PFSK-1 (cell line): ENCODE measurements at regions not wholly inside any gene's neighbourhood (a gene's known extent, or its start where the extent isn't known, plus 50 kb on each side); places are given as distances from the start of the nearest gene placed in this dataset.

Source experiments
- FOXP2 ChIP-seq: optimal IDR thresholded peaks from 2 replicates; pipeline ENCODE3; 2011; ENCODE audit warnings: borderline replicate concordance, control low read depth, inconsistent platforms; ENCODE audit not compliant: insufficient read depth; ENCODE audit errors: extremely low read length, extremely low read depth
- POLR2AphosphoS5 ChIP-seq: IDR thresholded peaks from 2 replicates; pipeline ENCODE4 v1.6.1; 2012; ENCODE audit warnings: low read depth, mild to moderate bottlenecking, control low read depth, low read length, moderate library complexity
- REST ChIP-seq, 2 experiments: IDR thresholded peaks; 2 replicates each; pipeline versions ENCODE4 v1.6.1 to v1.8.0; 2011 to 2012; ENCODE audit warnings: low read depth in 2 of 2, low read length in 2 of 2, control low read depth in 1 of 2, inconsistent platforms in 1 of 2, mild to moderate bottlenecking in 1 of 2, moderate library complexity in 1 of 2; ENCODE audit not compliant: insufficient read depth in 1 of 2
- SIN3A ChIP-seq: IDR thresholded peaks from 2 replicates; pipeline ENCODE4 v1.6.1; 2012; ENCODE audit warnings: mild to moderate bottlenecking, low read length, moderate library complexity, borderline replicate concordance; ENCODE audit not compliant: insufficient read depth
- TAF1 ChIP-seq: IDR thresholded peaks from 2 replicates; pipeline ENCODE4 v1.6.1; 2012; ENCODE audit warnings: low read length, control low read depth, borderline replicate concordance; ENCODE audit not compliant: insufficient read depth

DNA sequence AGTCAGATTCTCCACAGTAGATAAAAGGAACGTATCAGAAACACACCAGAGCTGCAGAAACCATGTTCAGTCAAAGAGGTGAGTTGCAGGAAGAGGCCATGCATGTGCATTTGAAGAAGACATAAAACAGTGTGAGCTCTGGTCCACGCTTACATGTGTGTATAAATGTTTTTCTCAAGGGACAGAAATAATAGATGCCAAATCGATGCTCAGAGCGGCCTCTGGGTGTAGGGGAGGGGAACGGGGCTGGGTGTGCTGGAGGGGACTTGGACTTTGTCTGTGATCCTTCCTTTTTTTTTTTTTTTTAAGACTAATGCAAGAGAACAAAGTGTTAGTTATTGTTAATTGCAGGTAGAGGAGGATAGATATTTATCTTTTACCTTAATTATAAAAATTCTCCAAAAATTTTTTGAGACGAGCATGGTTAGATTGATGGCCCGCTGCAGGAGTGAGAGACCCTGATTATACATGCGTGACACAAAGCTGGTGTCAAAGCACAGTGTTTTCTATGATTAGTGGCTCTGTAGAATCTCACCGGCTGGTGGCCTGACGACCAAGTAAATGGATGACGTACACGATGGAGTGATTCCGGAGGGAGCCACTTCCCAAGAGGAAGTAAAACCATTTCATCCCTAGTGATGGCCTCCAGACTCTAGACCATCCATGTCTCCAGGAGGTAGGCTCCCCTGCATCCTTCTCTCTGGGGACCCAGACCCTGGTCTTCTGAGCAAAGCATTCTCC, 240.2 kb downstream of the ENGASE start:
- no peak for TF ChIP-seq REST (IDR thresholded peaks at IDR 0.05; ENCODE audit: insufficient read depth in 1 of 2, low read depth in 2 of 2, low read length in 2 of 2)
- TF ChIP-seq SIN3A = no peak
- no peak for TF ChIP-seq FOXP2
- TF ChIP-seq TAF1 = no peak
- TF ChIP-seq POLR2AphosphoS5 = no peak

DNA sequence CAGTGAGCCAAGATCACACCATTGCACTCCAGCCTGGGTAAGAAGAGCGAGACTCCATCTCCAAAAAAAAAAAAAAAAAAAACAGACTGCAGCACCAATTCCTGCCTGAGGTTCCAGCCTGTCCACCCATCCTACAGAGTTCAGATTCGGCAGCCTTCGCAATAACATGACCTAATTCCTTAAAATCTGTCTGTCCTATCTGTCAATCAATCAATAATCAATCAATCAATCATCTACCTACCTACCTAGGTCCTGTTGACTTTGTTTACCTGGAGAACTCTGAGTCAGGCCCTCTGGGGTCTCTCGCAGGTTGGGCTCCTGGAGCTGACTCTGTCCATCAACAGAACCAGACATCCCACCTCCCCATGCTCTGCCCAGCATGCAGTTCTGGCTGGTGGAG, 236.7 kb downstream of the ENGASE start:
- no peak for TF ChIP-seq TAF1

GRCh38 chr17:79306424-79307318, 232.0 kb downstream of the ENGASE start:
- TF ChIP-seq REST (IDR thresholded peaks at IDR 0.05; ENCODE audit: insufficient read depth in 1 of 2, low read depth in 2 of 2, low read length in 2 of 2) (no peak), SIN3A (no peak), FOXP2 (no peak), TAF1 (no peak), POLR2AphosphoS5 (no peak)

GRCh38 chr17:79305768-79306423, 231.3 kb downstream of the ENGASE start:
- no peak for TF ChIP-seq TAF1
- TF ChIP-seq REST (IDR thresholded peaks at IDR 0.05; ENCODE audit: insufficient read depth in 1 of 2, low read depth in 2 of 2, low read length in 2 of 2) = no peak
- no peak for TF ChIP-seq SIN3A
- no peak for TF ChIP-seq POLR2AphosphoS5
- TF ChIP-seq FOXP2 = no peak

DNA sequence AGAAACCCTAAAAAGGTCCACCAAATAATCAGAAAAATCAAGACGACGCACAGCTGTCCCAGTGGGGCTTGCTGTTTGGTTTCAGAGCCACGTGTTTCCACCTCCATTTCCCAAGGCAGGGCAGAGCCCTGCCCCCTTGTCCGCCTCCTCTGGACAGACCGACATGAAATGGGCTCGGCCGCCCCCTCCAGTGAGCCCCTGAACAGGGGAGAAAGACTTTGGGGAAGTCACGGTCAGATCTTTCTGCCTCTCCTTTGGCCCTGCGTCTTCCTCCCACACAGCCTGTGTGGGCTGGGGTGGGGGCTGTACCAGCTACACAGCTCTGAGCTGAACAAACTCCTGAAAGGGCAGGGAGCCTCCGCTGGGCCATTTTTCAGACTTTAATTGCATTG, 230.7 kb downstream of the ENGASE start:
- TF ChIP-seq FOXP2 (no peak), POLR2AphosphoS5 (no peak), SIN3A (no peak), REST (IDR thresholded peaks at IDR 0.05; ENCODE audit: insufficient read depth in 1 of 2, low read depth in 2 of 2, low read length in 2 of 2) (no peak), TAF1 (no peak)
